ENCODE measurements at regions not wholly inside any gene's neighbourhood (a gene's known extent, or its start where the extent isn't known, plus 50 kb on each side); places are given as distances from the start of the nearest gene placed in this dataset.

- BruUV-seq (replicated peaks) = no TSS peak
- CTCF ChIA-PET = no interaction called here
- in situ Hi-C loops (cut with HindIII; ENCODE audit: low pct_unique_long_range_greater_than_20kb, low sequenced_read_pairs) = no loop called here
Measured at GRCh38 chr22:23397613-23398567, 182.2 kb downstream of the IGLL1 start.

GRCh38 chr22:23397008-23397612 lies 183.0 kb downstream of the IGLL1 start:
- ChIA-PET POLR2A (no interaction called here), CTCF (no interaction called here)
- in situ Hi-C loops (cut with HindIII; ENCODE audit: low pct_unique_long_range_greater_than_20kb, low sequenced_read_pairs) (no loop called here), intact Hi-C loops (cut with micrococcal nuclease; ENCODE audit: unreplicated experiment) (no loop called here)
- Histone ChIP-seq H3K4me3 (ENCODE audit: low read depth in 2 of 2, low read length in 2 of 2) (no peak overlapping the region), H3K27me3 (ENCODE audit: control insufficient read depth, insufficient read depth, low read length) (no peaks in the 10 kb centered on the region), H3K4me1 (ENCODE audit: control insufficient read depth, insufficient read depth, low read length) (no peaks in the 10 kb centered on the region; the same call in 1 of the 2 replicates), H3K27ac (ENCODE audit: low read length) (no peak overlapping the region), H3K9me3 (ENCODE audit: control insufficient read depth, insufficient read depth, low read depth, low read length) (no peaks in the 10 kb centered on the region), H3K36me3 (ENCODE audit: control insufficient read depth, insufficient read depth, low read length) (no peaks in the 10 kb centered on the region)
- TF ChIP-seq REST (IDR thresholded peaks at IDR 0.05; ENCODE audit: insufficient read depth in 1 of 2, low read depth in 2 of 2, low read length in 1 of 2) (no peak), SIN3A (IDR thresholded peaks at IDR 0.05; ENCODE audit: borderline replicate concordance, insufficient read depth, low read depth, low read length) (no peak)
- no peak for DNase-seq (ENCODE audit: low read depth, low spot score)
- no peak for ATAC-seq
- BruUV-seq (replicated peaks) = no TSS peak

More at GRCh38 chr22:23397613-23398567, 182.2 kb downstream of the IGLL1 start:
- intact Hi-C loops (cut with micrococcal nuclease; ENCODE audit: unreplicated experiment) = no loop called here
- H3K4me3 ChIP-seq (ENCODE audit: low read depth in 2 of 2, low read length in 2 of 2) = no peak overlapping the region
- DNase-seq (ENCODE audit: low read depth, low spot score) = no peak
- H3K27ac ChIP-seq (ENCODE audit: low read length) = no peak overlapping the region
- POLR2A ChIA-PET = no interaction called here
- H3K36me3 ChIP-seq (ENCODE audit: control insufficient read depth, insufficient read depth, low read length) = no peaks in the 10 kb centered on the region
- H3K27me3 ChIP-seq (ENCODE audit: control insufficient read depth, insufficient read depth, low read length) = no peaks in the 10 kb centered on the region
- TF ChIP-seq SIN3A (IDR thresholded peaks at IDR 0.05; ENCODE audit: borderline replicate concordance, insufficient read depth, low read depth, low read length) (no peak), POLR2AphosphoS5 (IDR thresholded peaks at IDR 0.05; ENCODE audit: low read depth, low read length) (no peak), CTCF (IDR thresholded peaks at IDR 0.05) (no peak)
- H3K9me3 ChIP-seq (ENCODE audit: control insufficient read depth, insufficient read depth, low read depth, low read length) = no peaks in the 10 kb centered on the region
- no peak for ATAC-seq
- no peaks in the 10 kb centered on the region; the same call in 1 of the 2 replicates for H3K4me1 ChIP-seq (ENCODE audit: control insufficient read depth, insufficient read depth, low read length)
